GM23338 (cell line): ENCODE measurements at regions not wholly inside any gene's neighbourhood (a gene's known extent, or its start where the extent isn't known, plus 50 kb on each side); places are given as distances from the start of the nearest gene placed in this dataset.

Experiments used
- CREB1 ChIP-seq: fragments of 250-450 bp; sonication (Bioruptor Pico); IDR thresholded peaks from 2 replicates; pipeline ENCODE4 v1.5.0; 2020; ENCODE audit warnings: low read depth, mild to moderate bottlenecking, moderate library complexity
- CTCF ChIP-seq, 2 experiments: fragments of 200-600 bp in 1 of 2; sonication (generic) in 1 of 2; conservative IDR thresholded peaks; 2 replicates each; pipeline versions ENCODE4 v1.5.1 to v1.6.1; 2016 to 2017; ENCODE audit warnings: antibody characterized with exemption in 2 of 2, low read depth in 2 of 2, mild to moderate bottlenecking in 2 of 2, moderate library complexity in 1 of 2
- EZH2 ChIP-seq: fragments of 200-600 bp; sonication (generic); IDR thresholded peaks from one replicate; pipeline ENCODE4 v1.8.0; 2017; ENCODE audit warnings: antibody characterized with exemption, mild to moderate bottlenecking, low read depth; ENCODE audit not compliant: unreplicated experiment
- EZH2phosphoT487 ChIP-seq: fragments of 200-600 bp; sonication (generic); IDR thresholded peaks from one replicate; pipeline ENCODE4 v1.8.1; 2018; ENCODE audit warnings: antibody characterized with exemption; ENCODE audit not compliant: unreplicated experiment
- JUNB ChIP-seq: IDR thresholded peaks from one replicate; pipeline ENCODE4 v1.6.1; 2016; ENCODE audit warnings: antibody characterized with exemption; ENCODE audit not compliant: unreplicated experiment
- POLR2AphosphoS5 ChIP-seq: IDR thresholded peaks from 2 replicates; pipeline ENCODE4 v1.6.1; 2016; ENCODE audit warnings: antibody characterized with exemption, low read depth
- REST ChIP-seq: IDR thresholded peaks from one replicate; pipeline ENCODE4 v1.6.1; 2018; ENCODE audit warnings: antibody characterized with exemption; ENCODE audit not compliant: unreplicated experiment
- STAT1 ChIP-seq: IDR thresholded peaks from one replicate; pipeline ENCODE4 v1.6.1; 2016; ENCODE audit warnings: antibody characterized with exemption; ENCODE audit not compliant: unreplicated experiment
- ZNF331 ChIP-seq: fragments of 250-450 bp; sonication (Bioruptor Pico); IDR thresholded peaks from 2 replicates; pipeline ENCODE4 v1.5.0; 2020; ENCODE audit warnings: low read depth, mild to moderate bottlenecking, moderate library complexity
- ZNF462 ChIP-seq: fragments of 250-450 bp; sonication (Bioruptor Pico); IDR thresholded peaks from 2 replicates; pipeline ENCODE4 v1.5.0; 2020; ENCODE audit warnings: mild to moderate bottlenecking, moderate library complexity

GRCh38 chr19:30073152-30074000 lies 131.3 kb downstream of the URI1 start:
- TF ChIP-seq CTCF (conservative IDR thresholded peaks at IDR 0.05; ENCODE audit: low read depth in 2 of 2) (peak; percentile 22 to 52; a peak in 2 of 4 replicates), CREB1 (CRISPR knock-in tag) (no peak), POLR2AphosphoS5 (no peak), ZNF462 (CRISPR knock-in tag) (no peak), EZH2phosphoT487 (no peak), JUNB (no peak), EZH2 (no peak), REST (no peak), STAT1 (no peak), ZNF331 (CRISPR knock-in tag) (no peak)
